ENCODE measurements at regions not wholly inside any gene's neighbourhood (a gene's known extent, or its start where the extent isn't known, plus 50 kb on each side); places are given as distances from the start of the nearest gene placed in this dataset.

GRCh38 chr10:8768852-8769251 lies 714.4 kb downstream of the GATA3 start:
- Histone ChIP-seq H3K36me3 (ENCODE audit: control insufficient read depth in 2 of 2, insufficient read depth in 2 of 2, low read length in 1 of 2) (no peaks in the 10 kb centered on the region), H3K4me3 (no peak overlapping the region), H3K4me2 (ENCODE audit: control insufficient read depth, insufficient read depth) (no peak overlapping the region), H3K4me1 (ENCODE audit: control insufficient read depth, insufficient read depth, low read length) (no peaks in the 10 kb centered on the region), H3K27ac (ENCODE audit: control insufficient read depth, insufficient read depth) (no peak overlapping the region), H3K79me2 (ENCODE audit: control insufficient read depth, insufficient read depth, low read length) (no peaks in the 10 kb centered on the region), H2AFZ (ENCODE audit: control insufficient read depth, low read depth, low read length) (no peak overlapping the region), H4K20me1 (ENCODE audit: control insufficient read depth, insufficient read depth) (no peaks in the 10 kb centered on the region), H3K9ac (ENCODE audit: control insufficient read depth, insufficient read depth, low read length) (no peak overlapping the region), H3K27me3 (replicated peaks in 1 of 2; ENCODE audit: control insufficient read depth in 2 of 2, insufficient read depth in 2 of 2, low read length in 1 of 2) (no peaks in the 10 kb centered on the region), H3K9me3 (replicated peaks; ENCODE audit: control insufficient read depth, insufficient read depth, low read length) (no peaks in the 10 kb centered on the region)
- POLR2A ChIA-PET = no interaction called here
- no TSS peak for BruUV-seq (replicated peaks)
- CTCF ChIA-PET = no interaction called here
- RAD21 ChIA-PET (ENCODE audit: unreplicated experiment) = no interaction called here
- DNase-seq (ENCODE audit: low read depth, low spot score) (no peak), FAIRE-seq (no peak), ATAC-seq (no peak)
- in situ Hi-C loops (cut with MboI) (no loop called here), intact Hi-C loops (cut with micrococcal nuclease; ENCODE audit: unreplicated experiment) (no loop called here)
- WGBS (ENCODE audit: insufficient coverage, insufficient replicate concordance, low lambda C conversion rate, missing lambda C conversion rate) = 41% methylated on average over 3 of the region's 3 CpGs
- no peak for TF ChIP-seq POLR2AphosphoS5 (IDR thresholded peaks at IDR 0.05; ENCODE audit: low read length)
- TF ChIP-seq BACH1 (IDR thresholded peaks at IDR 0.05; ENCODE audit: borderline replicate concordance) = no peak
- SMC1A ChIA-PET (ENCODE audit: uncharacterized antibody, unreplicated experiment) = interaction anchor here (0.8 to 1.5 kb wide), 2 partner anchors 10 to 89 kb away, joined by 3 read pairs; no protein-coding TSS in a partner anchor

GRCh38 chr10:8776926-8777622 lies 722.6 kb downstream of the GATA3 start:
- TF ChIP-seq HDAC2 (IDR thresholded peaks at IDR 0.05) (no peak), CEBPB (IDR thresholded peaks at IDR 0.05; ENCODE audit: borderline replicate concordance in 1 of 2, low read depth in 2 of 2, low read length in 2 of 2) (no peak), SIX5 (IDR thresholded peaks at IDR 0.05; ENCODE audit: low read depth, low read length, severe bottlenecking) (no peak), MYB (IDR thresholded peaks at IDR 0.05; ENCODE audit: borderline replicate concordance, low read depth, low read length) (no peak), ZNF207 (IDR thresholded peaks at IDR 0.05; ENCODE audit: borderline replicate concordance) (no peak), SP1 (IDR thresholded peaks at IDR 0.05; ENCODE audit: low read depth, low read length) (no peak), PAX5 (IDR thresholded peaks at IDR 0.05; ENCODE audit: borderline replicate concordance, low read depth, low read length) (no peak)
- TF ChIP-seq, protein P1, sequence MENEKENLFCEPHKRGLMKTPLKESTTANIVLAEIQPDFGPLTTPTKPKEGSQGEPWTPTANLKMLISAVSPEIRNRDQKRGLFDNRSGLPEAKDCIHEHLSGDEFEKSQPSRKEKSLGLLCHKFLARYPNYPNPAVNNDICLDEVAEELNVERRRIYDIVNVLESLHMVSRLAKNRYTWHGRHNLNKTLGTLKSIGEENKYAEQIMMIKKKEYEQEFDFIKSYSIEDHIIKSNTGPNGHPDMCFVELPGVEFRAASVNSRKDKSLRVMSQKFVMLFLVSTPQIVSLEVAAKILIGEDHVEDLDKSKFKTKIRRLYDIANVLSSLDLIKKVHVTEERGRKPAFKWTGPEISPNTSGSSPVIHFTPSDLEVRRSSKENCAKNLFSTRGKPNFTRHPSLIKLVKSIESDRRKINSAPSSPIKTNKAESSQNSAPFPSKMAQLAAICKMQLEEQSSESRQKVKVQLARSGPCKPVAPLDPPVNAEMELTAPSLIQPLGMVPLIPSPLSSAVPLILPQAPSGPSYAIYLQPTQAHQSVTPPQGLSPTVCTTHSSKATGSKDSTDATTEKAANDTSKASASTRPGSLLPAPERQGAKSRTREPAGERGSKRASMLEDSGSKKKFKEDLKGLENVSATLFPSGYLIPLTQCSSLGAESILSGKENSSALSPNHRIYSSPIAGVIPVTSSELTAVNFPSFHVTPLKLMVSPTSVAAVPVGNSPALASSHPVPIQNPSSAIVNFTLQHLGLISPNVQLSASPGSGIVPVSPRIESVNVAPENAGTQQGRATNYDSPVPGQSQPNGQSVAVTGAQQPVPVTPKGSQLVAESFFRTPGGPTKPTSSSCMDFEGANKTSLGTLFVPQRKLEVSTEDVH (IDR thresholded peaks at IDR 0.05; ENCODE audit: low read depth, partially characterized antibody) = no peak
- 12% methylated on average over 3 of the region's 3 CpGs for WGBS (ENCODE audit: insufficient coverage, insufficient replicate concordance, low lambda C conversion rate, missing lambda C conversion rate)
- ChIA-PET CTCF (interaction anchor here (0.6 kb wide), 1 partner anchor 238 kb away, joined by 4 read pairs; no protein-coding TSS in a partner anchor), RAD21 (ENCODE audit: unreplicated experiment) (no interaction called here), SMC1A (ENCODE audit: uncharacterized antibody, unreplicated experiment) (no interaction called here), POLR2A (no interaction called here)
- no peak for FAIRE-seq
- H3K79me2 ChIP-seq (ENCODE audit: control insufficient read depth, insufficient read depth, low read length) = no peaks in the 10 kb centered on the region
- no peak for DNase-seq (ENCODE audit: low read depth, low spot score)
- ATAC-seq = no peak
- no peaks in the 10 kb centered on the region for H4K20me1 ChIP-seq (ENCODE audit: control insufficient read depth, insufficient read depth)
- no peaks in the 10 kb centered on the region for H3K36me3 ChIP-seq (ENCODE audit: control insufficient read depth in 2 of 2, insufficient read depth in 2 of 2, low read length in 1 of 2)
- H3K27ac ChIP-seq (ENCODE audit: control insufficient read depth, insufficient read depth) = no peak overlapping the region
- H3K9ac ChIP-seq (ENCODE audit: control insufficient read depth, insufficient read depth, low read length) = no peak overlapping the region
- H2AFZ ChIP-seq (ENCODE audit: control insufficient read depth, low read depth, low read length) = no peak overlapping the region
- H3K4me3 ChIP-seq = no peak overlapping the region
- no TSS peak for BruUV-seq (replicated peaks)
- in situ Hi-C loops (cut with MboI) = no loop called here
- H3K4me1 ChIP-seq (ENCODE audit: control insufficient read depth, insufficient read depth, low read length) = no peaks in the 10 kb centered on the region
- no peak overlapping the region for H3K4me2 ChIP-seq (ENCODE audit: control insufficient read depth, insufficient read depth)
- H3K27me3 ChIP-seq (replicated peaks in 1 of 2; ENCODE audit: control insufficient read depth in 2 of 2, insufficient read depth in 2 of 2, low read length in 1 of 2) = no peaks in the 10 kb centered on the region
- intact Hi-C loops (cut with micrococcal nuclease; ENCODE audit: unreplicated experiment) = no loop called here
- H3K9me3 ChIP-seq (replicated peaks; ENCODE audit: control insufficient read depth, insufficient read depth, low read length) = no peaks in the 10 kb centered on the region
